ENCODE measurements at regions not wholly inside any gene's neighbourhood (a gene's known extent, or its start where the extent isn't known, plus 50 kb on each side); places are given as distances from the start of the nearest gene placed in this dataset.

DNA sequence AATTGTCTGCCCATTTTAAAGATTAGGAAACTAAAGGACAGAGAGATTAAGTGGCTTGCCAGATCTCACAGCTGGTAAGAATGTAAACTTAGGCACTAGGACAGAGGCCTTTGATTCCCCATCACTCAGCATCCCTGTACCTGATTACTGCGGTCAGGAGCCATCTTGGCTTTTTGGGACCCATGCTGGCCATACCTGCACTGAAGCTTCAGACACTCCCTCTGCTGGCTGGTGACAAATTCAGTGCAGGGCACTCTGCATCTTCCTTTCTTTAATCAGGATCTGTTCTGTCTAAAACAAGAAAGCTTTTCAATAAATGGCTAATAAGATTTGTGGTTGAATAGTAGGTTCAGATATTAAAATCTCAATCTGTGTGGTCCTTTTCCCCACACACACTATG is 215.5 kb upstream of the RORB start:
- WGBS: 94% methylated on average over 1 of the region's 1 CpG
- DNase-seq (ENCODE audit: extremely low spot score): no peak
- no peak overlapping the region for H3K4me3 ChIP-seq (ENCODE audit: low read depth, low read length)
- no peaks in the 10 kb centered on the region for H3K36me3 ChIP-seq (ENCODE audit: insufficient read depth)
- no peaks in the 10 kb centered on the region for H3K4me1 ChIP-seq (ENCODE audit: insufficient read depth)
- no peak overlapping the region for H3K27ac ChIP-seq (ENCODE audit: low read depth)

DNA sequence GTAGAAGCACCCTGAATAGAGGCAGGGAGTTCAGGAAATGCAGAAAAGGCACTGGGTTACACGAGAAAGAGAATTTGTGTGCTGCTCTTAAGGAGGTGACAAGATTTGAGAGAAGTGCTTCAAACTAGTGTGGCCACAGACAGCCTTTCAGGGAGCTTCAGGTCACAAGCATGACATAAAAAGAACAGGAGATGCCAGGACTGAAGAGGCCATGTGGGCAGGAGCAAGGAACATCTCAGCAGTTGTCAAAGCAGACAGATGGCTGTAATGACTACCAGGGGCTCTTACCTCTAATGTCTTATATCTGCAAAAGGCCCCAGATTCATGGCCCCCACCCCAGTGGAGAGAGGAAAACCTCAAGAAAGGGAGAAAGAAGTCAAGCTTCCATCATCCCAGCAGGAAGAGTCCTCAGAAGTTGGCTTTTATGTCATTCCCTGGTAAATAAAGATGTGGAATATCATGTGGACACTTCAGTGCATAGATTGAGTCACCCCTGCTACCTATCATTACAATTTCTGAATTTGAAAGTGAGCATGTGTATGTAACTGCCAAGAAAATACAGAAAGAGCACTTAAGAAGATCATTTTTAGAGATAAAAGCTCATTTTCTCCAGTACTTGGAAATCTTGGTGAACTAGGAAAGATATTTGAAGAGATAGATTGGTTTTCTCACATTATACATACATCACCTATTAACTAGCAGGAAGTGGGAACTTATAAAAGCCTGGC is 214.4 kb upstream of the RORB start:
- 27% methylated on average over 1 of the region's 1 CpG for WGBS
- no peak overlapping the region for H3K27ac ChIP-seq (ENCODE audit: low read depth)
- no peaks in the 10 kb centered on the region for H3K36me3 ChIP-seq (ENCODE audit: insufficient read depth)
- H3K4me1 ChIP-seq (ENCODE audit: insufficient read depth): no peaks in the 10 kb centered on the region
- no peak for DNase-seq (ENCODE audit: extremely low spot score)
- no peak overlapping the region for H3K4me3 ChIP-seq (ENCODE audit: low read depth, low read length)

DNA sequence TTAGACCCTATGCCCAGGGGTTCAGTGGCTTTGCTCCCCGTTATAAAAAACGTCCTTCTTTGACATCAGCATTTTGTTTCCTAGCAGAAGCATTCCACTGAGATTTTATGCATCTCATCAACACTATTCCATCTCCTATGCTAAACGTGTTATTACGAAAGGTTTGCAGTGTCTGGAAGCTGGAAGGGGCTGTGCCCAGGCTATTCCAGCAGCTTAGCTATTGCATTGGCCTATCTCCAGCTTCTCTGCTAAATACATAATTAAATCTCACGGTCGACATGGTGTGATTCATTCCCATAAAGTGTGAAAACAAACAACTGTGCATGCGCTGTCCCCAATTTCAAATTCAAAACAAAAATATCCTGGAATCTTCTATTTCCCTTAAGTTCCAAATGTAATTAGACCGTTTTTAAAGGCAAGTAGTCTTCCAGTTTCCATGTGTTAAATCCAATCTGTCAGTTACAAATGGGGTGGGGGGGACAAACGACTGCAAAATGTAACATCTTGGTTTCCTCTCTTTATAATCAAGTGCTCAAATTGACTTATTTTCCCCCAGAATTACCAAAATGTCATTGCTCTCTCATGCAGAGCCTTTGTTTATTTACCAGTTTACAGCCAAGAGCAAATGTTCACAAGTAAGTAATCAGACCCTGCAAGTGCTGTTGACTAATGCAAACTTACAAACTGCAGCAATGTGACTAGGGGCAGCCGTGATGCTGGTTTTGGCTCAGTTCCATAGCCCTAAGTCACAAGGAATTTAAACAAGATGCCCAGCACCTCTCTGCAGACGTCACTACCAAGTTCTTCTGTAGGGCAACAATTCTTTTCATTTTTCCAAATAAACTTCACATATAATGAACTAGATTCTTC is 212.3 kb upstream of the RORB start:
- DNase-seq (ENCODE audit: extremely low spot score): no peak
- 43% methylated on average over 11 of the region's 11 CpGs for WGBS
- no peak overlapping the region for H3K27ac ChIP-seq (ENCODE audit: low read depth)
- no peak overlapping the region for H3K4me3 ChIP-seq (ENCODE audit: low read depth, low read length)
- no peaks in the 10 kb centered on the region for H3K36me3 ChIP-seq (ENCODE audit: insufficient read depth)
- H3K4me1 ChIP-seq (ENCODE audit: insufficient read depth): no peaks in the 10 kb centered on the region

DNA sequence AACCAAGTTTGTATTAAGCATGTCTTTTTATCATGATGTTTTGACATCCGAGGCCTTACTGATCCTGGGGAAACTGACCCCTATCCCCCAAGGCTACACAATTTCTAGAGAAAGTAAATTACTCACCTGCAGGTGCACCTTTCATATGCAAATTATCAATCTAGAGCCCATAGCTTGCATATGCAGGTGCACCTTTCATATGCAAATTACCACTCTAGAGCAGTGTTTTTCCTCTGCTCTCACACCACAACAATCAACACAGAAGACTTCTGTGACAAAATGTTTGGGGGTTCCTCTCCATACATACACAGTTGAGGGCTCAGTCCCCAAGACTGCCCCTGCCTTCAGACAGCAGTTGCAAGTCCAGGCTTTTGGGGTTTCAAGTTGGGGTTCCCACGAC is 203.7 kb upstream of the RORB start:
- no peaks in the 10 kb centered on the region for H3K36me3 ChIP-seq (ENCODE audit: insufficient read depth)
- 84% methylated on average over 2 of the region's 2 CpGs for WGBS
- no peak for DNase-seq (ENCODE audit: extremely low spot score)
- H3K27ac ChIP-seq (ENCODE audit: low read depth): no peak overlapping the region
- H3K4me1 ChIP-seq (ENCODE audit: insufficient read depth): no peaks in the 10 kb centered on the region
- H3K4me3 ChIP-seq (ENCODE audit: low read depth, low read length): no peak overlapping the region

DNA sequence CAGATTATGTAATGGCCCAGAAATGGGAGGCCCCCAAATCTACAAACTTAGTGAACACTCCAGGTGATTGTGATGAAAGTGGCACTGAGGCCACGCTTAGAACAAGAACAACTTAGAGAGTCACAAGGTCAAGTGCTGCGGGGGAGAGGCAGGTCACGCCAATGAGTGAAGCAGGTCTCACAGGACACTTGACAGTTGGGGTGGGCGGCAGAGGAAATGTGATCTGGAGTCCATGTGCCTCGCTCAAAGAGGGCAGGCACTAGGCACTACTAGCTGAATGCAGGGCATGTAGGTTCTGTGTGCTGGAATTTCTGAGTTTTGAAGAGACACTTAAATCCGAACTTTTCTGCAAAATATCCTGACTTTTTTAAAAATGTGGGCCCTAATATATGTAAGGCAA is 193.2 kb upstream of the RORB start:
- no peak for DNase-seq (ENCODE audit: extremely low spot score)
- no peaks in the 10 kb centered on the region for H3K36me3 ChIP-seq (ENCODE audit: insufficient read depth)
- no peak overlapping the region for H3K27ac ChIP-seq (ENCODE audit: low read depth)
- WGBS: 73% methylated on average over 6 of the region's 6 CpGs
- no peaks in the 10 kb centered on the region for H3K4me1 ChIP-seq (ENCODE audit: insufficient read depth)
- no peak overlapping the region for H3K4me3 ChIP-seq (ENCODE audit: low read depth, low read length)

DNA sequence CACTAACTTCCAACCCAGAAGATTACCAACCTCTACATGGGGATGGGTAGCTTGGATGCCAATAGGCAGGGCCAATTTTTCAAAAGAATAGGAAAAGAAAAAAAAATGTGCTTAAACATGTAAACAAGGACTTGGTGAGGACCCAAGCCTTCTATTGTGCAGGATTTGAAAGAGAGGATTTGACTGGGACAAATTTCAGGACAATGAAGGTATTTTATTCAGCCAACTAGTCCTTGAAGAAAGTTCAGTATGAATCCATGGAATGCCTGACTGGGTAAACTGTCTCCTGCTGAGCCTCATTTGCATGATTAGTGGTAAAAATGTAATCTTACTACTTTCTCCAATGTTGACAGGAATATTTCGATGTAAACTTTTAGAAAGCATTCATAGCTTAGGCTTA is 192.5 kb upstream of the RORB start:
- no peak overlapping the region for H3K27ac ChIP-seq (ENCODE audit: low read depth)
- DNase-seq (ENCODE audit: extremely low spot score): no peak
- WGBS: 79% methylated on average over 1 of the region's 1 CpG
- H3K4me3 ChIP-seq (ENCODE audit: low read depth, low read length): no peak overlapping the region
- H3K4me1 ChIP-seq (ENCODE audit: insufficient read depth): no peaks in the 10 kb centered on the region
- no peaks in the 10 kb centered on the region for H3K36me3 ChIP-seq (ENCODE audit: insufficient read depth)

DNA sequence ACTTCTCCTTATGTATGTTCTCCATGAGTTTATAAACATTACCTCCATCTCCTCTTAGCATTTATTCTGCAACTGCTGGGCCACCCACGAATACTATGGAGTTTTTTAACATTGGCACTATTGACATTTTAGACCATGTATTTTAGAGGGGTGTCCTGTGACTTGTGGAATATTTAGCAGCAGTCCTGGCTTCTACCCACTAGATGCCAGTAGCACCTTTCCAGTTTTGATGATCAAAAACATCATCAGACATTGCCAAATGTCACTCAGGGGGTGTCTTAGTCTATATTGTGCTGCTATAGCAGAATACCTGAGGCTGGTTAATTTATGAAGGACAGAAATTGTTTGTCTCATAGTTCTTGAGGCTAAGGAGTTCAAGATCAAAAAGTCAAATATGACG is 187.5 kb upstream of the RORB start:
- WGBS: 68% methylated on average over 2 of the region's 2 CpGs
- Histone ChIP-seq H3K4me1 (ENCODE audit: insufficient read depth) (no peaks in the 10 kb centered on the region), H3K4me3 (ENCODE audit: low read depth, low read length) (no peak overlapping the region), H3K27ac (ENCODE audit: low read depth) (no peak overlapping the region), H3K36me3 (ENCODE audit: insufficient read depth) (no peaks in the 10 kb centered on the region)
- DNase-seq (ENCODE audit: extremely low spot score): no peak

DNA sequence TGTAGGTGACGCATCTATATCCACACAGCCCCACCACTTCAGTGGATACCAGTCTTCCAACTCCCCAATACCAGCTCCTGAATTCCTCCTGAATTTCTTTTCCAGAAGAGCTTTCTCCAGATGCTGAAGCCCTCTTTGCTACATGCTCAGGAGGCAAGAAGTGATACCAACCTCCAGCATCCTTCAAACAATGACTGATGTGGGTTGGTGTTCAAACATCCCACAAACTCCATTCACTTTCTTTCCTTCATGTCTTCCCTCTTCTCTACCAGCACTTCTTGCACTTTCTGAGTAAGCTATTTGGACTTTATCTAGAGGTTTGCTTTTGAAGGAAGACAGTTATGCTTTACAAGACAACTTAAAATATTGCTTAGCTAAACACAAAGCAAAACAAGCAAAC is 179.9 kb upstream of the RORB start:
- no peak for DNase-seq (ENCODE audit: extremely low spot score)
- H3K4me1 ChIP-seq (ENCODE audit: insufficient read depth): no peaks in the 10 kb centered on the region
- 91% methylated on average over 1 of the region's 1 CpG for WGBS
- H3K4me3 ChIP-seq (ENCODE audit: low read depth, low read length): no peak overlapping the region
- no peak overlapping the region for H3K27ac ChIP-seq (ENCODE audit: low read depth)
- no peaks in the 10 kb centered on the region for H3K36me3 ChIP-seq (ENCODE audit: insufficient read depth)

DNA sequence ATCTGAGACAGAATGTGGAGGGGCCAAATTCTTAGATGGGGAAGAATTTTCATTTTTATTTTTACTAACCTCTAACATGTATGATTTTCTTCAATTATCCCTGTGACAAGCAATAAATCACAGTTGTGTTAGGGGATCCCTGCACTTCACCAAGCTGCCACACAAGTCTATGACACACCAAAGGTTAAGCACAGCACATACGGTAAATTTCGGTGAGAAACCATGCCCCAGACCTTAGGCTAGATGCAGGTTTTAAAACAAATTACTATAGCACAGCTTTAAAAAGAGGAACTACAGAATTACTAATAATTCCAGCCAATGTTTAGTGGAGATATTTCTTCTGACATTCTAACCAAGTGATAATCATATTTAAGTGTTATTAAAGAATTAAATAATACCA is 175.7 kb upstream of the RORB start:
- DNase-seq (ENCODE audit: extremely low spot score): no peak
- H3K4me3 ChIP-seq (ENCODE audit: low read depth, low read length): no peak overlapping the region
- H3K36me3 ChIP-seq (ENCODE audit: insufficient read depth): no peaks in the 10 kb centered on the region
- H3K27ac ChIP-seq (ENCODE audit: low read depth): no peak overlapping the region
- no peaks in the 10 kb centered on the region for H3K4me1 ChIP-seq (ENCODE audit: insufficient read depth)
- 74% methylated on average over 2 of the region's 2 CpGs for WGBS

DNA sequence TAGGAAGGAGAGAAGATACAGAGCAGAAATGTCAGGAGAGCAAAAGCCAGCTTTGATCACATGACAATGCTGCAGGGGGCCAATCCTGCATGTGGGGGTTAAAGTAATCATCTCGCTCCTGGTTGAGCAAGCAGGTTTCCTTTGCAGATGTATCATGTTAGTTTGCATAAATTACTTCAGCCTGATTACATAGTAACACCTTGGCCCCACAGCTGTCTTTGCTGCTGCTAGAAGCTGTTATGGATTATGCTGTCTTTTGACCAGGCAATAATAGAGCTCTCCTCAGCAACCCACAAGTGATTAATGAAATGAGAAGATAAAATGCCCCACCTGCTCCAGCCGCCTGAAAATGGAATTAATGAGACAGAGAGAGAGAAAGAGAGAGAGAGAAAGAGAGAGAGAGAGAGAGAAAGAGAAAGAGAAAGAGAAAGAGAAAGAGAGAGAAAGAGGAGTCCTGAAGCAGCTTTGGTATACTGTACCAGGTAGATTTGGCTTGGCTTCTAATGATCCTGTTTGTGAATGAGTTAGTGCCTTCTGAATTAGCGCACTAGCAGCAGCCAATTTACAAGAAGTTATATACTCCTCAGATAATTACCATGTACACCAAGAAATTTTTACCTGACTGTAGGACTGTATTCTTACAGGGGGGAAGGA is 174.3 kb upstream of the RORB start:
- Histone ChIP-seq H3K36me3 (ENCODE audit: insufficient read depth) (no peaks in the 10 kb centered on the region), H3K4me1 (ENCODE audit: insufficient read depth) (no peaks in the 10 kb centered on the region), H3K27ac (ENCODE audit: low read depth) (no peak overlapping the region), H3K4me3 (ENCODE audit: low read depth, low read length) (no peak overlapping the region)
- WGBS: 64% methylated on average over 3 of the region's 3 CpGs
- no peak for DNase-seq (ENCODE audit: extremely low spot score)

DNA sequence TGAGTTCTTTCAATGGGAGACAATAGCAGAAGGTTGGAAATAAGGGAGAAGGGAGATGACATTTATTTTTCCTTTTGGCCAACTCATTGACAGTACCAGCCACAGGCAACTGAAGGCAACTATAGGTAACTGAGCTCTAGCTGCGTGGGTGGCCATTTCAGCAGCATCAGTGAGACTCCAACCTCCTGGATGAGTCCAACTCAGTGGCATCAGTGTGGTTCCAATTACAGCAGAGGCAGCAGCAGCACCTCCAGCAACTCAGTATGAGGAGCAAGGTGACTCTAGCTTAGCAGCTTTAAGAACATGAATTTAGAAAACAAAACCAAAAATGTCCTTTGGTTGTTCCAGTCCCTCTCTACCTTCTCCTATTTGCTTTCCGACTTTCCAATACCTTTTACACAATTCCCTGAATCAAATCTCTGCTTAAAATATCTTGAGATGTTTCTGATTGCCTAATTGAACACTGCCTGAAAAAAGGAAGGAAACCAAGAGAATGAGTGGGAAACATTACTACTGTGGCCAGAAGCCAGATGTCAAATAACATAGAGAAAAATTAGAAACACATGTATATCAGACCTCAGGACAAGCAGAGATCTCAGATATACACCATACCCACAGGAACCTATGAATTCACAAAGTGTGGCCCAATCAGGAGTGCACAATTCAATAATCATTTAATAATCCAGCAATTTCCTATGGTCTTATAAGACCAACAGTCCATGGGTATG is 166.5 kb upstream of the RORB start:
- 69% methylated on average over 2 of the region's 2 CpGs for WGBS
- Histone ChIP-seq H3K4me1 (ENCODE audit: insufficient read depth) (no peaks in the 10 kb centered on the region), H3K36me3 (ENCODE audit: insufficient read depth) (no peaks in the 10 kb centered on the region), H3K27ac (ENCODE audit: low read depth) (no peak overlapping the region), H3K4me3 (ENCODE audit: low read depth, low read length) (no peak overlapping the region)
- DNase-seq (ENCODE audit: extremely low spot score): no peak

DNA sequence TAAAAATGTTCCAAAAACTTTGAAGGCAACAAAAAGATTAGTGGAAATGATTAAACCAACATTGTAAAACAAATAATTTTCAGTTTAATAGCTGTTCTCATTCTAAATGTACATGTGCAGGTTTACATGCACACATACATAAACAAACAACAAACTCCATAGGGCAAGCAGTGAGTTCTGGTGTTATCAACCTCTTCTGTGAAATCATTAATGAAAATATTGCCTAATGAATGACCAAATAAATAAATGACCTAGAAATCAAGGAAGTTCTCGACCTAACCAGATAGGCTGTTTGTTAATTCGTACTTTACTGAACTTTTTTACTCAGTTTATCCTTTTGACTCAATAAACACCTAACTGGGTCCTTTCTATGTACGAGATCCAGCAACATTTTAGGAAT is 165.5 kb upstream of the RORB start:
- Histone ChIP-seq H3K4me3 (ENCODE audit: low read depth, low read length) (no peak overlapping the region), H3K27ac (ENCODE audit: low read depth) (no peak overlapping the region), H3K36me3 (ENCODE audit: insufficient read depth) (no peaks in the 10 kb centered on the region), H3K4me1 (ENCODE audit: insufficient read depth) (no peaks in the 10 kb centered on the region)
- 65% methylated on average over 3 of the region's 3 CpGs for WGBS
- no peak for DNase-seq (ENCODE audit: extremely low spot score)

DNA sequence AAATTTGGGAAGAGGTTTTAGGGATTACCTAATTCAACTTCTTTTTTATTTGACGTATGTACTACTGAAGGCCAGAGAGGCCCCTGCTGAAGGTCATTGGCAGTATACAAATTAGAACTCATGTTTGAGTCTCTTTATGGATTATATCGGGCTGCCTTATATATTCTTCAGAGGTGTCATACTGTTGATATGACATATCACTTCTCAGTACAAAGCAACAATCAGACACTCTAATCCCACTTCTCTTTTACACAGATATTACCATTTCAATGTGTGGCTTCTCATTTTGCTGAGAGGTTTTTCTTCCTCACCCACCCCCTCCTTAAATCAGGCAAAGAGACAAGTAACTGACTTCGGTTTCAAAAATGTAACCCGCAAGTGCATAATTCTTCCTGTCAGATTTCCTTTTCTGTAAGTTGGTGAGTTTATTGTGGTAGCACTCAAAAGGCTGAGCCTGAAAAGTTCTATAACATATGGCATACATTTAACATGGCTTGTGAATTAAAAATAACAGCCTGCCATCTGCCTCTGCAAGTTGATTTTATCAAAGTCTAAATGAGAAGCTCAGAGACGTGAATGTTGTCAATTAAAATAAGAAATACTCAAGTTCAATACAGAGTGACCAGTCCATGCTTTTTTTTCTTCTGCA is 163.6 kb upstream of the RORB start:
- Histone ChIP-seq H3K36me3 (ENCODE audit: insufficient read depth) (no peaks in the 10 kb centered on the region), H3K27ac (ENCODE audit: low read depth) (no peak overlapping the region), H3K4me1 (ENCODE audit: insufficient read depth) (no peaks in the 10 kb centered on the region), H3K4me3 (ENCODE audit: low read depth, low read length) (no peak overlapping the region)
- 29% methylated on average over 5 of the region's 5 CpGs for WGBS
- DNase-seq (ENCODE audit: extremely low spot score): no peak

Measured in urinary bladder (tissue), 3 donors.